HG03520 (cell line): ENCODE measurements at regions not wholly inside any gene's neighbourhood (a gene's known extent, or its start where the extent isn't known, plus 50 kb on each side); places are given as distances from the start of the nearest gene placed in this dataset.
"Not testable (repeated sequence)": the region's sequence is repeated elsewhere in the genome, so short reads cannot be mapped to it uniquely, and the experiment has no call there.

Experiments
- ATAC-seq: cut with Tn5 transposase; IDR thresholded peaks from one replicate; pipeline ENCODE4 v1.9.1; 2021; ENCODE audit warnings: mild to moderate bottlenecking, moderate library complexity; ENCODE audit not compliant: unreplicated experiment

DNA sequence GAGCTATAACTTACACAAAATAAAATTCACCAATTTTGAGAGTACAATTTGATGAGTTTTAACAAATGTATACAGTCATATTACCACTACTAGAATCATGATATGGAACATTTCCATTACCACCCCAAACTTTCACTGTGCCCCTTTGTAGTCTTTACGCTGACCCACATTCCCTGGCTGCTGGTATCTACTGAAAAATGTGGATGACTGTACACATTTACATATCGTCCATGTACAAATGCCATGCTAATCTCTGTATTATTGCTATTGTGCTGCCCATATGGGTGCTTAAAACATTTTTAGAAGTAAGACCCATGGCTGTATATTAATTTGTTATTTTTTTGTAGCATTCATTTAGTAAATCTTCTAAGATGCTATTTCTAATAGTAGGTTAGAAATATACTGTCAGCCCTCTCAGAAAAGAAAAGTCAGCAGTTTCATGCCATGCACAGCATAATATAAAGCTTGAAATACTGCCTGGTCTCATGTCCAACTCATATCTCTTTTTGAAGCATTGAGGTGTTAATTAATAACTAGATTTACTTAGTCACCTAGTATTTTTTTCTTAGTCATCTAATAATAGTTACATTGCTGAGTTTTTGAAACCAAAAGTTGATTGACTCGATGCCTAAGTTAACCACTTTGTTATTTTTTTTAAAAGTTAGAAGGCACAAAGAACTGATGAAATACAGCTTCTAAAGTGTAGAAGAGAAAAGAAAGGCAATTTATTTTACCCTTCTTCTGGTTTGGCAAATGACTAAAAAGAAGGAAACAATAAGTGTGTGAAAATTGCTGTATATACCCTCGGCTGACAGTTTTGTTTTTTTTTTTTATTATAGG is 188.3 kb upstream of the MEF2C start:
- ATAC-seq, result peak; percentile 66

DNA sequence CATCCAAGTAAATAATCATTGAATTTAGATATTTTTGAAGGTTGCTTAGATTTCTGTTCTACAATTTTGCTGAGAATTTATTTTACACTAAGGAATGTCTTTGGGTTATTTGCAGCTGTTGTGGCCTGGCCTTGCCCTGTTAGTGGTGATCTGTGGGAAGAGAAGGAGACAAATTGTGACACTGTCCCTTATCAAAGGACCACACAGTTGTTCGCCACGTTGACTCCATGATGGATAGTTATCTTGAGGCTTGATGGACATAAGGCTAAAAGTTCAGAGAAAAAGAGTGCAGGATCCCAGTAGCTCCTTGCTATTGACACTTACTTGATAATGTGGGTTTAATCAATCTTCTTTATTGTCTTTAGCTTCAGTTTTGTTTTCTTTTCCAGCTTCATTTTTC is 186.6 kb upstream of the MEF2C start:
- no peak for ATAC-seq

GRCh38 chr5:89067362-89067761 is 184.4 kb upstream of the MEF2C start:
- ATAC-seq, result no peak

DNA sequence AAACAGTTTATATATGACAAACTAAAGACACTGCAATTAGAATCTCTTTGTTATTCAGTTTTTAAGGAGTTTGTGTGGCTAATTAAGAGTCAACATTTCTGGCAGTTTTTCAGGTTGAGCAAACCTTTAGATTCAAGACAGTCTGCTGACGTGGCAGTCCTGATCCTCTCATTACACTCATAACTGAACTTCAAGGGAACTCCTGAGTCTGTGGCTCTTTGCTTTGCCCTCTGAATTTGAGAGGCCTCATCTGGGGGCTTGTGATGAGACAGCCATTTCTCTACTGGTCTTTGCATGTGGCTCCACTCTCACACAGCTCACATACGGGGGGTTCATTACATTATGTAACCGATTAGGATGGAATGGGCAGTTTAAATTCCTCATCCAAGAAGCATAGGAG is 182.9 kb upstream of the MEF2C start:
- ATAC-seq, result peak; percentile 88

DNA sequence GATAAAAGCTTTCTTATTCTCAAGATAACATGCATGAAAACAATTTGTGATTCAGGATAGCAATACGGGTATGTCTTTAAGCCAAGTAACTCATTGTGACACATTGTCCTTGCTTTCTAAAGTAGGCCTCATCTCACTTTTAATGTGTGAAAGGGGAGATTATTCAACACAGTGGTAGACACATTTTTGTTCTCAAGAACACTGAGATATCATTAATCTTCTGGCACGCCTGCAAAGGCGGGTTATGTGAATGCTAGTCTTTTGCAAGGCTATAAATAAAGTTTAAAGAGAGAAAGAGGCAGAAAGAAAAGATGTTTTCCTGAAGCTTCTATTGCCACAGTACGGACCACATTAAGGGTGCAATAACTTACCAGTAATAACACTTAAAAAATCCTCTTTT is 181.8 kb upstream of the MEF2C start:
- ATAC-seq, result no peak

GRCh38 chr5:89064054-89064453 is 181.1 kb upstream of the MEF2C start:
- ATAC-seq, result peak; percentile 57

DNA sequence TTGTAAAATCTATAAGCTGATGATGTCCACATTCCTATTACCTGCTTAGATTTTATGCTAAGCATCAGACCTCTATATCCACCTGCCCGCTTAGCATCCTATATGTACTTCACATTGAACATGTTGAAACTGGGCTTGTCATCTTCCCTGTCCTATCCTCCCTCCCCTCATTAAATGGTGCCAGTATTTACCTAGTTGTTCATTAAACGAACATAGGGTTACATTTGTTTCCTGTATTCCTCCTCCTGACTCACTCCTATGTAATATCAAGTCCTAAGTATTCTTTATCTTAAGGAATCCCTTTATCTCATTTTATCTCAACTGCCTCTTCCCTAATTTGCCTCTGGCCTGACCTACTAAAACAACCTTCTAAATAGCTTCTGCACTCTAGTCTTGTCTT is 177.8 kb upstream of the MEF2C start:
- ATAC-seq, result no peak

DNA sequence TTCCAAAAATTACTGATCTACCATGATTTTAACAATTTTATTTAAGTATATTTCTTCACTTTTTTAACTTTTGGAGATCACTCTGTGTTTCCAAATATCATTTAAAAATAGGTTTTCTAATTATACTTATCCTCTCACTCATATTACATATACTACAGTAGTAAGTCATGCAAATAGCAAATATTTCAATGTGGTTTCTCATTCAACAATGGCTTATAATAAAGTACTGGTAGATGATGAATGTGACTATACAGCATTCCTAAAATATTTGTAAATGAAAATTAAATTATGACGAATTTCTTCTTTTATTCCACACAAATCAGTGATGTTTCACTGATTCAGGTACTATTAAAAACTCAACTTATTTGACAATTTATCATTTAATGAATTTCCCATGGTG is 176.3 kb upstream of the MEF2C start:
- ATAC-seq, result no peak

GRCh38 chr5:89055695-89056085 is 172.7 kb upstream of the MEF2C start:
- no peak for ATAC-seq

DNA sequence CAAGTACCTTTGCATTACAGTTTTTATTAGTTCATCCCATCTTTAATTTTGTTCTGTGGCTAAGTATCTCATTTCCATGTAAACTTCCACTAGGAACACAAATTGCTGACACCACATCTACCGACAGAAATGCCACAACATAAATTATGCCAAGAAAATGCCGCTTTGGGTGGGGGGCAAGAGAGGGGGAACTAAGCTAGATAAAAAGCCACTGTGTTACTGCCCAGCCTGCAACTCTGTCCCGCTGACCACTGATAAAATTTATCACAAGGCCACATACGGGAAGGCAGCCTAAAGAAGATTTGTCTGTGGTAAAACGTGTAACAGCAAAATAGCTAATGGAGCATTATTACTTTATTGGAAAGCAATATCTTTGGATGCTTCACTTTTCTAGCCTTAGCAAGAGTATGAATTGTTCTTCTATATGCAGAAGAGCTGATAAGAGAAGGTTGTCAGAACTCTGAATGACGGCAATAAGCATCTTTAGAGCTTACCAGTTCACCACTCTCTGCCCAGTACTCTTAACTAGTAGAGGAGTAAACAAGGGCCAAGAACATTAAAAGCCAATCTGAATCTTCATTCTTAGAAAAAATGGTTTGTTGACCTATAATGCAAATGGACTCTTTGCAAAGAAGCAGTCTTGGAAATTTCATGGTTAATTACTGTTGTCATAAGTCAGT is 172.2 kb upstream of the MEF2C start:
- ATAC-seq, result no peak

DNA sequence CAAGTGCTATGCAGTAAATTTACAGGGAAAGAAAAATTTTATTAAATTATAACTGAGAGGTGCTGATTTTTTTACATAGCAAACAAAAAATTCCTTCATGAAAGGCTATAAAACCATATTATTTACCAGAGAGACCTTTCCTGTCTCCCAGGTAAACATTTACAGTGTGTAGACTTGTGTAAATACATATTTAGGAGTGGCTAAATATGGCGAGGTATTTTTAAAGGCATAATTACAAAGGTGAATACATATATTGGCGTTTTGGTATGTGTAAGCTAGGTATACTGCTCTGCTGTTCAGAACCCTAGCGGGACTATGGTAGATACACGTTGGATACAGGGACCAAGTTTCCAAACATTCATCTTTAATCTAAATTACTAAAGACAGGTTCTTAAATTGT is 170.6 kb upstream of the MEF2C start:
- ATAC-seq, result no peak

- ATAC-seq, result not testable (repeated sequence)
These were observed 167.1 kb upstream of the MEF2C start for GRCh38 chr5:89050062-89050461.

DNA sequence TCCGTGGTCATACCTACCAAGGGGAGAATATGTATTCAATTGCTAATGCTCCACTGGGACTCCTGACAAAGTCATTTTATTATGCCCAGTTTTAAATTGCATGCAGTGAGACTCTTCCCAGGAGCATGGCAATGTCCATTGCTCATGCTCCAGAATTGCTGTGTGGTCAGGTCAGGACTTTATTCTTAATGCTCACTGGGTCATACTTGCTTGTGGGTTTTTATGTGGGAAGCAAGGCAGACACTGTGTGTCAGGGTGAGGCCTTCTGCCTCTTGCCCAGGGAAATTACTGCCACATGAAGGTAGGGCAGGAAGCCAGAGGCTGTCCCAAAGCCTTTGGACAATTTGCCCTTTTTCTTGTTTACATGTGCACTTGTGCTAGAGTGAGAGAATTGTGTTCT is 164.6 kb upstream of the MEF2C start:
- ATAC-seq, result no peak

GRCh38 chr5:89045216-89045615 is 162.2 kb upstream of the MEF2C start:
- ATAC-seq, result no peak

DNA sequence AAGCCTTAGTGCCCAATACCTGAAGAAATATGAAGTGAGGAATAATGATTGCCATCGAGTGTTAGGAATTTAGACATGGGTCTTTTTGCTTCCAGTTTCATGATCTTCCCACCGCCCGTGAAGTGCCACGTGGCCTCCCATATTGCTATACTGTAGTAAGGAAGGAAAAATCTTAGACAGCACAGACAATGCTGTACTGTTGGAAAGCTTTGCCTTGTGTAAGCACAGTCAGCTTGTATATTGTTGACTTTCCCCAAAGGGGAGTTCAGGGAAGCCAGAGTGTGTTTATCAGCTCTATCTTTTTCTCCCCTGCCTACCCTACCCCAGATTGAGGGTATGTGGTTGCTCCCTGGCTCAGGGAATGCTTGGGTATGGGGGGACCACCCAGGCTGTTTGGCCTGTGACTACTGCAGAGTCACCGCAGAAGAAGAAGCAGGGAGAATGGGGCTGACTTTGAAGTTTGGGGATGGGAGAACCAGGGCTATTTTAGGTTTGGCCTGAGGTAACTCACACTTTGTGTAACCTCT is 161.8 kb upstream of the MEF2C start:
- ATAC-seq, result no peak

GRCh38 chr5:89043676-89044075 is 160.7 kb upstream of the MEF2C start:
- ATAC-seq, result no peak

- no peak for ATAC-seq
These were observed 159.8 kb upstream of the MEF2C start for GRCh38 chr5:89042746-89043145.

DNA sequence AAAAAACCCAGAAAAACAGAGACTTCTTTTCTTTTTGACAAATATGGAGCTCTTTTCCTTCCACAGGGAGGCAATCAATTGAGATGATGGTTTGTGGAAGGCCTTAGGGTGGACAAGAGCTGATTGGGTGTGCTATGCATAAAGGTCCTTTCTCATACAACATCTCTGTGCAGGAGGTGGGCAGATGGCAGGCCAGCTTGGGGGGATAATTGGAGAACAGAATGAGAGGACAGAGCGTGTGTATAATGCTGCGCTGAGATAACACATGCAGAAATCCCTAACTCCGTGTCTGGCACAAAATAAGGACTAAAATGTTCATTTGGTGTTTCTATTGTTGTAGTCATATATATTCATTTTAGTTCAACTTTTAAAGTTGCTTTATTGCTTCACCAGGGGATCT is 159.0 kb upstream of the MEF2C start:
- no peak for ATAC-seq

DNA sequence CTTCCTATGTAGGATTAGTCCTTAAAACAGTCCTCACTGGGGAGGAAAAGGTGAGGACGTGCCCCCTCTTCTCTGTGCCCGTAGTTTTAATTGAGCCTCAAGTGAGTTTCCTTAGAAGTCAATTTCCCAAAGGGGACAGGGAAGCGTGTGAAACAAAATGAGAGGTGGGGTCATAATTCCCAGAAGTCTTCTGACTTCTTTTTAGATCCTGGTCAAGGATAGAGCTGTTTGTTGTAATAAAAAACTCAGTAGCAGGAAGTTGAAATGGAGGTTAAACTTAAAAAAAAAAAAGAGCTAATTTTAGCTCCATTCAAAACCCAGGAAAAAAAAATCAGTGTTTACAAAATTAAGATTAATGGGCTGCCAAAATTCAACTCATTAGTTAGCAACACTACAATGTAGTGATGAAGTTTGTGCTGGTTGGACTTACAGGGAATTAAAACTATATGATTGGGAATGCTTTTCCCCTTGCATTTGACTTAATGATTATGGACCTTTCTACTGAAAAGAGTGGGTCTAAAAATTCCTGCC is 158.3 kb upstream of the MEF2C start:
- no peak for ATAC-seq

DNA sequence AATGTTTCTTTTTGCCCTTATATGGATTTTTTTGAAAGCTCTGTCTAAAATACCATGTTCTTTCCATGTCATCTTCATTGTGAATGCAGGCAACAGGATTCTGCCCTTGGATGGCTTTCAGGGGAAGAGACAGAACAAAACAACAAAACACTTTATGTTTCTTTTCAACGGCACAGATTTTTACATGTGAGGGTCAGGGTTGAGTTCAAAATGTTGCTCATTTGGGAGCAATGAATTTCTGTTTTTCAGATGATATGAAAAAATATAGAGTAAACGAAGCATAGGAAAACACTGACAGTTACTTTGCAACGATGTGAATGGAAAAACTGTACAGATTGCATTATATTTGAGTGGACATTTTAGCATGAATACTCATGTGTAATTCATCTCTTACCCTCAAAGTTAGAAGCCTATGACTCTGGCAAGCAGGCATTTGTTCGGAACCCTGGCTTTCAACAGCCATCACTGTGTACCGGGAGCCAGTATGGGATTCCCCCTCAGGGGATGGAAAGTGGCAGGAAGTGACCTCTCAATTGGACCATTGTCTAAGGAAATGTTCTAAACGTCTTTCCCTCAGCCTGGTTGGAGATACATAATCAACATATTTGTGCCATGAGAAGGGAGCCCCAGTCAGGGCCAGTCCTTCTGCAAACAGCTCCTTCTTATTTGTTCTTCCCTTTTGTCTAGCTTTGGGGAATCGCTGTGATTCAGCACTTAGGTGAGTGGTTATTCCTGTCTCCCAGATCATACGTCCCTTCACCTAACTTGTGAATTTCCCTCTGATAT is 153.9 kb upstream of the MEF2C start:
- ATAC-seq, result no peak

DNA sequence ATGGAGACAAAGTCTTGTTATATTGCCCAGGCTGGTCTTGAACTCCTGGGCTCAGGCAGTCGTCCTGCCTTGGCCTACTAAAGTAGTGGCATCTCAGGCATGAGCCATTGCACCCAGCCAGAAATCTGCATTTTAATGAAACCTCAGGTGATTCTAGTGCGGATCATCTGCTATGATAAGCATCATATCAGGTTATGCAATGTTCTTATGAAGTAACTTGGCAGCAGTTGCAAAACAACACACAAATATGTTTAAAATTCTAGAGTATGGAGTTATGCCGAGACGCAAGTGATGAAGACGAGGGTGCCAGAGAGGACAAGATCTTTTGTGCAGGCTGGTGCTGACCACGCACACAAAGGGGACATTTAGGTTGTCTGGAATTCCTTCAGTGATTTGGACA is 153.2 kb upstream of the MEF2C start:
- ATAC-seq, result no peak
